Activated T-cell treated with anti-CD3 and anti-CD28 coated beads for 24 hours (primary cell): ENCODE measurements at regions not wholly inside any gene's neighbourhood (a gene's known extent, or its start where the extent isn't known, plus 50 kb on each side); places are given as distances from the start of the nearest gene placed in this dataset.

ENCODE experiments used
- DNase-seq: peaks from one replicate; pipeline ENCODE4 v3.0.0-alpha.2; 2020; ENCODE audit warnings: low read depth

DNA sequence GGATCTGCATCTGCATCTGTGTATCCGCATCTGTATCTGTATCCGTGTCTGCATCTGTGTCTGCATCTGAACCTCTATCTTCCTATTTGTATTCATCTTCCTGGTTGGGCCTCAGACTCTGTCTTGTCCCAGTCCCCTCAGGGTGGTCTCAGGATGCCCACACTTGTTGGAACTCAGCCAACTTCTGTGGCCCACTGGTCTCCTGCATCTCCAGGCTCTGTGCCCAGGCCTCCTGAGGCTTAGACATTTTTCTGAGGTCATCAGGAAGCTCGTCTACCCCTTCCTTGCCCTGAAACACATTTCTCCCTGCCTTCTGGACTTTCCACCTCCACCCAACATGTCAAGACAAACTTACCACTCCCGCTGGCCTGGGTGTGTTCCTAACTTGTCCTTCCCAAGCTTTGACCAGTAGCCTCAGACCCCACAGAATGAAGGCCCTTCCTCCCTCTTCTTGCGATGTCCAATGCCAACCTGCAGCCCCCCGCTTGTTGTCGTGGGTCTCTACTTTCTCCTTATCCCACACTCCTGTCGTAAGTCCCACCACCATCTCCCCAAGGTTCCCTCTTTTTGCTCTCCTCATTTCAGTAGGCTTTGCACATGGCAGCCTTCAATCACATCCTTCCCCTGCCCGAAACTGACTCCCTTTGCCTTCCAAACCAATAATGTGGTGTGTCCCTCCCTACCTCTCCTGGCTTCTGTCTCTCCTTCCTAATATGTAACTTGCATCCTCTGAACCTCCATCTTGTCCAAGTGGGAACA is 176.5 kb downstream of the DLL1 start:
- no peak for DNase-seq

DNA sequence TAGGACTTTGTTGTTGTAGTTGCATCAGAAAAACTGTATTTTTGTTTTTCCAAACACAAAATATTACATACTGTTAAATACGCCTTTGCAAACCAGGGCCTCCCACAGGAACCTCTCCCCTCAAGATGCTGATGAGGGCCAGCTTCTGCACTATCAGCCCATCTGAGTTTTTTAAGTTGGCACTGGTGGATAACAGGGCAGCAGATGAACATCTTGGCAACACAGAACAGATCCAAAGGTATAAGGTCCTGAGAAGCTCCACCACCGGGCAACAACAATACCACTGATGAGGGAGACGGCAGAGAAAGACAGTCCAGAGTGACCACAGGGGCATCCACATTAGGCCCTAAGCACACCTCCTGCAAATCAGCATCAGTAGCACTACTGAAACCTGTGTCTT is 177.7 kb downstream of the DLL1 start:
- DNase-seq = no peak

DNA sequence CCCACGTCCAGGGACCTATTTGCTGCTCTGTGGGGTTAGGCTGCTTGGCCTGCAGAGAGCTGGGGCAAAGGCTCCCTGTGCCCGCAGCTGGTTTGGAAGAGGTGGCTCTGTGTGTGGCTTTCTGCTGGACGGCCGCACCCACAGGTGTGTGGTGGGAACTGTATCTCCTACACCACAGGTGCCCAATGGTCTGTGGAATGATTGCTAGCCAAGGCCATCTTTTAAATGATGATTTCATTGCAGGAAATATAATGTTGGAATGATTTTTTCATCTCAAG is 178.4 kb downstream of the DLL1 start:
- DNase-seq = no peak

DNA sequence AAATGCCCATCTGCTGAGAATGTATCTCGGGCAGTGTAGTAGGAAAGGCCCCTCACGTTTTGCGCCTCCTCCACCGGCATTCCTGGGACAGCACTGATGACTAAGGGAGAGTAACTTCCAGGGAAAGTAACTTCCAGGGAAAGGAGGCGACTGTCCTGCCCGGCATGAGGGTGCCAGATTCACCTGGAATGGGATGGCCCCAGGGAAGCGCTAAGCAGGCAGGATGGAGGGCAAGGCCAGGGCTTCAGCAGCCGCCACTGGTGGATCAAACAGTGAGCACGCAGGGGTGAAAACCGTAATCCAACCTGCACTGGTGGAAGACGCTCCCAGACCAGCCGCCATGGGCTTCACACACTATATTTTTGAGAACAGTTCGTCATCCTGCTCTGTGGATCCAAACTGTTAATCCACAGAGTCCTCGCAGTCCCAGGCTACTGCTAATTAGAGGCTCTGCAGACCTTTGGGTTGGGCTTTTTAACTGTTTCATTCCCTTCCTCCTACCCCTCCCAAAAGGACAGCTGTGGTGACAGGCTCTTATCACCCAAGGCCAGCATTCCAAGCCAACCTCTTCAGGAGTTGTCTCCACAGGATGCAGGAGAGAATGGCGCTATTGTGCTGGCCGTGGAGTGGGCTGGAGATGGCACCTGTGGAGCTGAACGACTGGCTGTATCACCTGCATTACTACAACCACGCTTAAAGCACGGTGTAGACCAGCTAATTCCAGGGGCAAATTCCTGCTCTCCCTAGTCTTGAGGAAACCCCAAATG is 178.9 kb downstream of the DLL1 start:
- DNase-seq = no peak

DNA sequence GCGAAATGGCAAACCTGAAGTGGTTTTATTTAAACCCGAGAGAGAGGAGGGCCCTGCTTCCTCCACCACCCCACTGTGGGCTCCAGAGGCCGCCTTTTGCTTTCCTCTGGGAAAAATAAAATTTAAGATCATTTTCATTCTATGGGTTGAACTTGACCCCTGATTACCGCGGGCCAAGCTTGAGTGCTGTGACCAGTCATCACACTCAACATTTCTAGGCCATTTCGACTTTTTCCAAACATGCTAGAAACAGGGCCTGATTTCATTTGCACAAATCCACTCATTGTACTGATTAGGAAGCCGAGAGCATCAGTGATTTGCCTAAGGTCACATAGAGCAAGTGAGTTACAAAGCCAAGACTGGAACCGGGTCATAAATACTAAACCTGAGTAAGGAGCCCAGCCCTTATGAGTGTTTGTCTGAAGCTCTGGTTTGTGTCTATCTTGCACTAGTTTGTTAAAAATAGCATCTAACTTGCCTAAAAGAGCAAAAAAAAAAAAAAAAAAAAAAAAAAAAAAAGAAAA is 179.7 kb downstream of the DLL1 start:
- DNase-seq = no peak

DNA sequence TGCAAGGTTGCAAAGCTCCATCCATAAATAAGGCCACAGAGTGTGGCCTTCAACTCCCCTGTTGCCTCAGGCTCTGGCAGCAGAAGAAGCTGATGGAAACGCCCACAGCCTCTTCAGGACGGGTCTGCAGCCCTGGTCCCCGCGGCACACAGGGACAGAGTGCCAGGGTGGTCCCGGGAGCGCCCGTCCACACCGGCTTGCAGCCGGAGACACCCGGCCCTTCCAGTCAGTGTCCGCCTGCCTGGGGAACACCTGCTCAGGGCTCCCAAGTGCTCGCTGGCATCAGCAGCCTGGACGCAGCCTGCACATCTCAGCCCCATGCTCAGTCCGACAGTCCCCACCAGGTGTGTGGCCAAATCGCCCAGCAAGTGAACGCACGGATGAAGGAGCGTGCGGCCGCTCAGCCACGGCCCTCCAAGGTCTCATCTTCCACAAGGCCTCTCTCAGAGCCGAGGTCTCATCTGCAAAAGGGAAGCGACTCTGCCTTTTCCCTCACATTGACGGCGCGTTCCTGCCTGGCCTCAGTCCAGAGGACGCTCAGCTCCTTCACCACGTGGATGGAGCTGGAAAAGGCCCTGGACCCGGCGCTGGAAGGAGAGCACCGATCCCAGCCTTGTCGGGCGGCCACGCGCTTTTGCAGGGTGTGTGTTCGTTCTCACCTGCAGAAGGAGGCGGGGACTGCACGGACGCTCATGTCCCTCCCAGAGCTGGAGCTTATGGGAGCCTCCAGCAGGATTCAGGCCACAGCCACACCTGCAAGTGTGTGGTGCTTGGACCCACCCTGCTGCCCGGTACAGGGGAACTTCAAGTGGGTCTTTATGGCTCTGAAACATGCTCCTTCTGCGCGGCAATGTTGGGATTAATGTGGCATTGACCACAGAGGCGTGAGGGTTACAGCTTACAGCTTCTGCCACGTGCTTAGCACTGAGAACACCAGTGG is 180.4 kb downstream of the DLL1 start:
- no peak for DNase-seq

DNA sequence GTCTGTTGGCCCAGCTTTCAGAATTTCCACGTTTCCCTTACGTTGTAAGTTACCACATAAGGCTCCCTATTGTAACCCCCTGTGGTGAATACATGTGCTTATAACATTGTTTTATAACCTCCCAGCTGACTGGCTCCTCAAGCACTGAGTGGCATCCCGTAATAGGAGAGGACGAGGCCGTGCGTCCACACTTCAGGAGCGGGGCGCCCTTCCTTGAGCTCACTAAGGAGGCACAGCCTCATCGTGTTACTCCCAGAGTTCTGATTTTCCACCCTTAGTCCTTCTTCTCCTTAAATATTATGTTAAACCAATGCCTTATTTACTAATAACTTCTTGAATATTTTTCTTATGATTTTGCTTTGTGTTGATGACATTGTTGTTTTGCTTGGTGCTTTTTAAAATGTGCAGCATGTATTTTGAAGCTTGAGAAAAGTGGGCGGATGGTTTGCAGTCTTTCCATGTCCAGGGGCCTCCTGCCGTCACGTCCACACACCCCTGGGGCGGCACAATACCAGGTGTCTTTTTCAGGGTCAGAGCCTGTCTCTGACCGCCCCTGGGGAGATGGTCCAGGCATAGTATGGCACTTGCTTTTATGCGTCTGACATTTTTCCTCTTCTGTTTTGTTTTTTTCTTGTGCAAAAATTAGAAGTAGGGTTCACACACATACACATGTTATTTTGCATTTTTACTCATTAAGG is 181.8 kb downstream of the DLL1 start:
- DNase-seq = no peak

DNA sequence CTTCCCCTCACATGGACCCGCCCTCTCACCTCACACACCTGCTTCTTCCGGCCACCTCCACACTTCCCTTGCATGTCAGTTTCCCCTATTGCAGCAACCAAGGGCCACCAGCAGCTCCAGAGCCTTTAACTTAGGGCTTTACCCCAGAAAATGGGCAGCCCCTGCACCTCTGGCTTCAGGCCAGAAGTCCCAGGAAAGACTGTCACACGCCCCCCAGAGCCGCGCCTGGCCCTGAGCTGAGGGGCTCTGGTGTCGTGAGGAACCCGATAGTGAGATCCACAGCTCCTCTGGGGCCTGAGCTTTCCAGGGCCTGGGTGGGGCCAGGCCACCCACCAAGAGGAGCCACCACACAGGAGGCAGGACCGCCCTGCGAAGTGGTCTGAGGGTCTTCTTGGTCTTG is 182.4 kb downstream of the DLL1 start:
- DNase-seq = no peak

DNA sequence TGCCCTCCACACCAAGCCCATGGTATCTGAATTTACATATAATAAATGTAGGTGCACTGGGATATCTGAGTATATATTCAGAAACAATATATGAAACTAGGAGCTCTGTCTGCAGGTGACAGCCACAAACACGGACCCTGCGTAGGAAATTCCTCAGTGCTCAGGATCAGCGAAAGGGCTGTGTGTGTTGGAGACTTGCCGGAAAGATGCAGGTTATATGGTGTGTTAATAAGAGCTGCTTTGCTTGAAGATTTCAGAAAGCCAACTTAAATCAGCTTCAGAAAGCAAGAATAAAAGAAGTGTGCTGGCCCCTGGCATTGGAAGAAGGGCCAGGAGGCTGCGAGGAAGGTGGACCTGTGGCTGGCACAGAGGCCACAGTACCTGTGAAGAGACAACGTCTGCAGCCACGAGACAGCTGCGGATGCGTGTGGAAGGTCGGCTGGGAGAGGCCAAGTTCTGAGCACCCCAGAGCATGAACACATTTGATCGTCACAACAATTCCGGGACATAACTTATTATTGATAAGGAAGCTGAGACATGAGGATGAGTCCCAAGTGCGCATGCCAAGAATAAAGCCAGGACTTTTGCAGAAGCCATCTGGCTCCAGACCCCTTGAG is 183.2 kb downstream of the DLL1 start:
- no peak for DNase-seq

DNA sequence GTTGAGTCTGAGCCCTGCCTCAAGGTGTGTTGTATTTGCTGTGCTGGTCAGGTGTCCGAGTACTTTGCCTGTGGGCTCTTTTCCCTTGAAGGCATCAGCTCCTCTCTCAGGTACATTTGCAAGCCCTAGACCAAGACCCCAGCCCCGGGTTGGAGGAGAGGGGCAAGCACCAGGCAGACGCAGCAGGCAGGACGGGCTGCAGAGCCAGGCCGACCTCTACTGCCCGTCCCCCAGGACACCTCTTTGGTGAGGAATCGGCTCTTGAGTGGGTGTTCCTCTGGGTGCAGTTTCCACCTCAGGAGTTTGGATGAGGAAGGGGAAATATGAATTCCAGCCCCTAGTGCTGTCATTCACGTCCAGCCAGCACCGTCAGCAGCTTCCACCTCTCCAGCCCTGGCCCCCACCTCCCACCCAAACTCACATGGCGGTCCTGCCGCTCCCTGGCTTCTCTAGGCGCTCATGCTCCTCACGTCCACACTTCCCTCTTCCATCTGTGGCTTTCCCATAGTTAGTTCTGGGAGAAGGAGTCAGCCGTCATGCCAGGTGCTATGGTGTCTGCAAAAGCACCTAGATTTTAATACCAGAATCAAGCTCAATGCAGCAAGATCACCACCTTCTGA is 183.9 kb downstream of the DLL1 start:
- no peak for DNase-seq

DNA sequence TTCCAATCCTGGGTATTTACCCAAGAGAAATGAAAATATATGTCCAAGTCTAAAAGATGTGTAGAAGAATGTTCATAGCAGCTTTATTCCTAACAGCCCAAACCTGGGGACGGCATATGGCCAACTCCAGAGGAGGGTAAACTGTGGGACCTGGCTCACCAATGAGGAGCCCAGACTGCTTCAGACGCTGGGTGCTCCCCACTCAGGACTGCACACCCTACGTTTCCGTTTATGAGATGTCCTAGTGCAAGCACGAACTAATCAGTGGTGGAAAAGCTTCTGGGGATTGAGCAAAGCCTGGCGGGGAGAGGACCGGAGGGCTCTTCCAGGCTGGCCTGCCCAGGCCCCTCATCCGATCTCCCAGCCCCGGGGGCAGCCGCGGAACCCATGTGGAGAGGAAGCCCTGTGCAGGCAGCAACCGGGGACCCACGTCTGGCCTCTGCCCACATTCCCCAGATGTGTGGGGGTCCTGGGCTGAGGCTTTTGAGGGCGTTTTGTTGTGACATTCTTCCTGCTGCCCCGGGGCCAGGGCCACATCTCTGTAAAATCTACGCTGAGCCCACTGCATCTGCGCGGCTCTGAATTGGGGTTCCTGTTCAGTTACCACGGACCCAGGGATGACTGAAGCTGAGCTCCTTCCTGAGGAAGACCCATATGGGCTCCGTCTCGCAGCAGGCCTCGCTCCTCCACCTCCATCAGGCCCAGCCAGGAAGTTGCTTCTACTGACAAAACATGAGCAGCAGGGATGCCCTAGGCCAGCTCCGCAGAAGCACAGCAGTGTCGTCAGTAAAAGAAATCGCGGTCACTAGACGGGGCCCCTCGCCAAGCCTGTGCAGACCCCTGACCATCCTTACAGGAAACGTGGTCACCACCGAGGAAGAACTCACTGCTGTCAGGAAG is 188.0 kb downstream of the DLL1 start:
- DNase-seq = no peak

DNA sequence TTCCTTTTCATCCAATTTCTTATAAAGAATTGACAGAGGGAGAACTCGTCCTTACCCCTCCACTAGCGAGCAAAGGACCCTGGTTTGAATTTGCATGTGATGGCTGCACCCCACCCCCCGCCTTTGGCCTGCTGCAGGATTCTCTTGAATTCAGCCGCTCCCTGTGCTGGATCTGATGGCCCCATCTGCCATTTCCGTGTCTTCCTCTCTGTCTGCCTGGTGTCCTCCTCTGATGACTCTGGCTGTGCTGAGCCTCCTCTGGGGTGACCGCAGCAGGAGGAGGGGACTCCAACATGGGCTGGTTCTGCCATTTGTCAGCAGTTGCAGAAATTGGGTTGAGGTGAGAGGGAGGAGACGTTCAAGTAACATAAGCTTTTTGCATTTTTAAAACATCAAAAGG is 188.8 kb downstream of the DLL1 start:
- DNase-seq = no peak

DNA sequence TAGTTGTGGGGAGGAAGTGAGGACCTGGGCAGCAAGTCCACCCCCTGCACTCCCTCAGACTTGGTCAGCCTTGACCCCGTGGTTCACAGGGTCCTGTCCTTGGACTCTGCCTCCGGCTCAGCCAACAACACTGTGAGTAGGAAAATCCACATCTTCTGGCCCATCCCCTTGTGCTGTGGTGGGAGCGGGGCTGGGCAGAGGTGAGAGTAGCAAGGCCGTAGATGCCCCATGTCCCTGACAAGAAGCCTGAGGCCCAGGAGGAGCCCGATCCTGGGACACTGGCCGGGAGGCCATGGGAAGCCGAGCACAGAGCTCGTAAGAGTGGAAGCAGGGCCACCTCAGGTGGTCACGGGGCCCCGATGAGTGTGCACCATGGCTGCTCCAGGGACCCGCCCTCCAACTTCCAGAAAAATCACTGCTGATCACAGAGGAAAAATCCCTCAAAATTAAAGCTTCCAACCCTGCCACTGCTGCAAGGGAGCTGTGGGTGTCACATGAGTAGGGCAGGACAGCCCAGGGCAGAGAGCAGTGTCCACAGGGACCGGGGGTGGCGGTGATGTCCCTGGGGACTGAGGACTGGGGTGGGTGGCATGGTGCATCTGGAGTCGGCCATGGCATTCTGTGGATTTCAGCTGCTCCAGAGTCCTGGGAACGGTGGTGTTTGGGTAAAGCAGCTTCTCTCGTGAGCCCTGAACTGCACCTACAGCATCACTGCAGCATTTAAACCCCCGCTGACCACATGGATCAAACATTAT is 189.4 kb downstream of the DLL1 start:
- no peak for DNase-seq

DNA sequence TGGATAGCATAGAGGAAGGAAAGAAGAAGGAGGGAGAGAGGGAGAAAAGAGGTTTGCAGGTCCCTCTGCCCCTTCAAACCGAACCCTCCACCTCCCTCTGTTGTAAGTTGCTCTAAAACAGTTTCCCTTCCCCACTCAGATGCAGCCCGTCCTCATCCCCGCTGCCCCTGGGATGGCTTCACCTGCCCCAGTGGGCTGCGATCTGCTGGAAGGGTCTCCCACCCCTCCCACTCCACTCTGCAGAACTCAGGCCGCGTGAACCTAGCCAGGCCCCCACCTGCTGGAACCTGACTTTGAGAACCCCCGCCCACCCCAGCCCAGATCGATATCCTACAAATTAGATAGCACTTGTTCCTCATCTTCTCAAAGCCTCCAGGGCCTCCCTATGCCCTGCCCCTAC is 190.8 kb downstream of the DLL1 start:
- no peak for DNase-seq

DNA sequence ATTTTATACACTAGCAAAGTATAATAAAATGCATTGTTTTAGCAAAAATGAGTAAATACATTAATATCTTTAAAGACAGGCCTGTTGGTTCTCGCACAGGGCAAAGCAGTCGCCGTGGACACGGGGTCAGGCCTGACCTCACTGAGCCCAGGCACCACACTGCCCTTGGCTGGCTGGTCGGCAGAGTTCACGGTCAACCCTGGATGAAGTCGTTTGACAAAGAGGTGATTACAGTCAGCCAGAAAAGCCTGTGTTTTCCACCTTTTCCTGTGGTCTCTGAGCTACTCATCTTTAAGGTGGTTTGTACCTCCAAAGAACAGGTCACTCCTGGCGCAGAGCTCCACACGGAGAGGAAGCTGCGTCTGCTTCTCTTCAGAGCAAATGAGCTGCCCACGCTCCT is 191.5 kb downstream of the DLL1 start:
- no peak for DNase-seq

DNA sequence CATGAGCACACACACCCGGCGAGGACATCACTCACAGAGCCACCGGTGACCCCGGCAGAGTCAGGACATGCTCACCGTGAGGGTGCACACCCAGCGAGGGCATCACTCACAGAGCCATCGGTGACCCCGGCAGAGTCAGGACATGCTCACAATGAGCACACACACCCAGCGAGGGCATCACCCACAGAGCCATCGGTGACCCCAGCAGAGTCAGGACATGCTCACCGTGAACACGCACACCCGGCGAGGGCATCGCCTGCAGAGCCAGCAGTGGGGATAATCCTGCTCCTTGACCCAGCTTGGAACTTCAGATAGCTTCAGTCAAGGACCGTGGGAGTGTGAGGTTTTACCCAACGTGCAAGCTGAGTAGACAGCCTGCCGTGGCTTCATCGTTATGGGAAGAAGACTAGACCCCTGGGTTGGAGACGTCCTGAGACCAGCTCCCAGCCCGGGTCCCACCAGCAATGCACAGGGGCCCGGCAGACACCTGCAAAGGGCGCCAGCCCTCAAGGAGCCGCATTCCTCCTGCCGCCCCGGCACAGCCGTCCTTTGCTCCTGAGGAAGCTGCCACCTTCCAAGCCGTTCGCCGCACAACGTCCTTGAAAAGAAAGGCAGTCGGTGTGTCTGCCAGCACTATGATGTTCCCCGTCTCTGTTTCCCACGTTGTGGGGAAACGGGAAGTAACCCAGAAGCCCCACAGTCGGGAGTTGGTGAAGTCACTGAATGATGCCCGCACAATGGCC is 192.3 kb downstream of the DLL1 start:
- DNase-seq = no peak

DNA sequence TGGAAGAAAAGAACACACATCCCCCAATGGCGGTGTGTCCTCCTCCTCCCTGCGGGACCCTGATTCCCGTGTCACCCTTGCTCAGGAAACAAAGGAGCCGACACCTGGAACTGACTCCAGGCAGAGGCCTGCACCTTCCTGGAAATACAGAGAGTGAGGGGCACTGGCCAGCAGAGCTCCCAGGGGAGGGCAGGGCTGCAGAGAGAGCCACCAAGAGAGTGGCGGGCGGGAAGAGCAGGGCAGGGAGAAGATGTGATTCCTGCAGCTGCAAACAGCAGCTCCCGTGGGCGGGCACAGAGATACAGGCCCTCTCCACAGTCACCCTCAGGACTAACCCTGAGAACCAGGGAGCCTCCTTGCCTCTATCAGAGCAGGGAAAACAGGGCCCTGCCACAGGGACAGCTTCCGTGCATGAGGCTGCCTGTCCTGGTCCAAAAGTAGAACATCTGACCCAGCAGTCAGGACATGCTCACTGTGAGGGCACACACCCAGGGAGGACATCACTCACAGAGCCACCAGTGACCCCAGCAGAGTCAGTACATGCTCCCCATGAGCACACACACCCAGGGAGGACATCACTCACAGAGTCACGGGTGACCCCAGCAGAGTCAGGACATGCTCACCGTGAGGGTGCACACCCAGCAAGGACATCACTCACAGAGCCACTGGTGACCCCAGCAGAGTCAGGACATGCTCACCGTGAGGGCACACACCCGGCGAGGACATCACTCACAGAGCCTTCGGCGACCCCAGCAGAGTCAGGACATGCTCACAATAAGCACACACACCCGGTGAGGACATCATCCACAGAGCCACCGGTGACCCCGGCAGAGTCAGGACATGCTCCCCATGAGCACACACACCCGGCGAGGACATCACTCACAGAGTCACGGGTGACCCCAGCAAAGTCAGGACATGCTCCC is 193.1 kb downstream of the DLL1 start:
- DNase-seq = no peak
